BLaER1 (cell line): ENCODE measurements at regions not wholly inside any gene's neighbourhood (a gene's known extent, or its start where the extent isn't known, plus 50 kb on each side); places are given as distances from the start of the nearest gene placed in this dataset.
"Not testable (repeated sequence)": the region's sequence is repeated elsewhere in the genome, so short reads cannot be mapped to it uniquely, and the experiment has no call there.

Source experiments
- H3K27ac ChIP-seq: shearing (Covaris generic); formaldehyde crosslinking; 2 replicates; pipeline ENCODE4 v1.8.1; 2022
- H3K27me3 ChIP-seq: shearing (Covaris generic); formaldehyde crosslinking; 2 replicates; pipeline ENCODE4 v1.8.1; 2022
- H3K36me3 ChIP-seq: shearing (Covaris generic); formaldehyde crosslinking; 2 replicates; pipeline ENCODE4 v1.8.1; 2022
- H3K4me1 ChIP-seq: shearing (Covaris generic); formaldehyde crosslinking; 2 replicates; pipeline ENCODE4 v1.8.1; 2022
- H3K4me2 ChIP-seq: shearing (Covaris generic); formaldehyde crosslinking; 2 replicates; pipeline ENCODE4 v1.8.1; 2022
- H3K4me3 ChIP-seq: shearing (Covaris generic); formaldehyde crosslinking; 2 replicates; pipeline ENCODE4 v1.8.1; 2022
- H3K9ac ChIP-seq: shearing (Covaris generic); formaldehyde crosslinking; 2 replicates; pipeline ENCODE4 v1.8.1; 2022
- H3K9me3 ChIP-seq: shearing (Covaris generic); formaldehyde crosslinking; 2 replicates; pipeline ENCODE4 v1.8.1; 2022
- H4K20me1 ChIP-seq: shearing (Covaris generic); formaldehyde crosslinking; 2 replicates; pipeline ENCODE4 v1.8.1; 2022

DNA sequence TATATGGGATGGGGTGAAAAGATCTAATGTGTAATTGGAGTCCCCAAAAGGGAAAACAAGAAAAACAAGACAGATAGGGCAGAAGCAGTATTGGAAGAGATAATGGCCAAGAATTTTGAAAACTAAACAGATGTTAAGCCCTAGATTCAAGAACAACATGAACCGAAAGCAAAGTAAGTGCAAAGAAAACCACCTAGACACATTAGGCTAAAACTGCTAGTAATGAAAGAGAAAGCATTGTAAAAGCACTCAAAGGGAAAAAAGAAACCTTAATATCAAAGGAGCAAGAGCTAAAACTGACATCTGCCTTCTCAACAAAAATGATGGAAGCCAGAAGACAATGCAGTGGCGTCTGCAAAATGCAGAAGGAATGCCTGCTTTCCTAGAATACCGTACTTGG is 91.0 kb downstream of the CDRT15L2 start:
- not testable (repeated sequence) for H3K9ac ChIP-seq, H3K27ac ChIP-seq, H3K9me3 ChIP-seq, H3K27me3 ChIP-seq, H3K4me1 ChIP-seq, H3K36me3 ChIP-seq, H3K4me2 ChIP-seq, H3K4me3 ChIP-seq, H4K20me1 ChIP-seq

DNA sequence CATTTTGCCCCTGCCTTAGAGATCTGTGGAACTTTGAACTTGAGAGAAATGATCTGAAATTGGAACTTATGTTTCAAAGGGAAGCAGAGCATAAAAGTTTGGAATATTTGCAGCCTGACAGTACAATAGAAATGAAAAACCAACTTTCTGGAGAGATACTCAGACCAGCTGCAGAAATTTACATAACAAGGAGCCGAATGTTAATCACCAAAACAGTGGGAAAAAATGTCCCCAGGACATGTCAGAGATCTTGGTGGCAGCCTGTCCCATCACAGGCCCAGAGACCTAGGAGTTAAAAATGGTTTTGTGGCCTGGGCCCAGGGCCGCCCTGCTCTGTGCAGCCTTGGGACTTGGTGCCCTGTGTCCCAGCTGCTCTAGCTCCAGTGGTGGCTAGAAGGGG is 94.8 kb downstream of the CDRT15L2 start:
- H3K27me3 ChIP-seq, H3K9me3 ChIP-seq, H3K36me3 ChIP-seq, H4K20me1 ChIP-seq, H3K27ac ChIP-seq, H3K4me2 ChIP-seq, H3K9ac ChIP-seq, H3K4me3 ChIP-seq, H3K4me1 ChIP-seq: not testable (repeated sequence)

DNA sequence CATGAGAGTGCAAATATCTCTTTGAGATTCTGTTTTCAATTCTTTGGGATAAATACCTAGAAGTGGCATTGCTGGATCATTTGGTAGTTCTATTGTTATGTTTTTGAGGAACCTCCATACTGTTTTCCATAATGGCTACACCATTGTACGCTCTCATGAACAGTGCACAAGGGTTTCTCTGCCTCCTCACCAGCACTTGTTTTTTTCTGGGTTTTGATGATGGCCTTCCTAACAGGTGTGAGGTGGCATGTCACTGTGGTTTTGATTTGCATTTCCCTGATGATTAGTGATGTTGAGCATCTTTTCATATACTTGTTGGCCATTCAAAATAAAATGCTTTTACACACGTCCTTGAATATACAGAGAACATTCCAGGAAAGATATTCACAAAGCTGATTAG is 96.2 kb downstream of the CDRT15L2 start:
- not testable (repeated sequence) for H3K4me2 ChIP-seq, H3K4me1 ChIP-seq, H3K9me3 ChIP-seq, H3K36me3 ChIP-seq, H3K27ac ChIP-seq, H3K9ac ChIP-seq, H3K4me3 ChIP-seq, H3K27me3 ChIP-seq, H4K20me1 ChIP-seq

DNA sequence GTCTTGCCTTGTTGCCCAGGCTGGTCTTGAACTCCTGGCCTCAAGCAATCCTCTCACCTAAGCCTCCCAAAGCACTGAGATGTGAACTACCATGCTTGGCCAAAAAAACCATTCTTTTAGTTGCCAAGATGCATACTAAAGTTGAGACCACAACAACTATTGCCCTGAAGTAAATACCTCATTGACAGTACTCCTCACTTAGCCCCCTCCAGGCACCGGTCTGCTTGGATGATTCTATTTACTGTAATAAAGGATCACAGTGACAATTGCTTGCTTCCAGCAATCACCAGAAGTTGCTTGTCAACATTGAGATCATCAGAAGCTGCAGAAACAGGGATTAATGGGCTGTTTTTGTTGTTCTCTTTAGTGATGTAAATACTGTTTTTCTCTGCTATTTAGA is 97.1 kb downstream of the CDRT15L2 start:
- H3K4me3 ChIP-seq, H3K36me3 ChIP-seq, H3K9ac ChIP-seq, H4K20me1 ChIP-seq, H3K9me3 ChIP-seq, H3K27me3 ChIP-seq, H3K4me1 ChIP-seq, H3K4me2 ChIP-seq, H3K27ac ChIP-seq: not testable (repeated sequence)

DNA sequence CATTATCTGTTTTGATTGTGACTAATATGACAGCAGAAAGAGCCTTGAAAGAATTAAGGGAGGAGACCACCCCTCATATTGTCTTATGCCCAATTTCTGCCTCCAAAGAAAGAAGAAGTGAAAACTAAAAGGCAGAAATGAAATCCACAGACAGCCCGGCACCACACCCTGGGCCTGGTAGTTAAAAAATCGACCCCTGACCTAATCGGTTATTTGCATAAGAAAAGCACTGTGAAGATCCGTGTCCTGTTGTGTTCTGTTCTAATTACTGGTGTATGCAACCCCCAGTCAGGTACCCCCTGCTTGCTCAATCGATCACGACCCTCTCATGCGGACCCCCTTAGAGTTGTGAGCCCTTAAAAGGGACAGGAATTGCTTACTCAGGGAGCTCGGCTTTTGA is 97.9 kb downstream of the CDRT15L2 start:
- not testable (repeated sequence) for H4K20me1 ChIP-seq, H3K9ac ChIP-seq, H3K27ac ChIP-seq, H3K9me3 ChIP-seq, H3K27me3 ChIP-seq, H3K4me3 ChIP-seq, H3K4me1 ChIP-seq, H3K36me3 ChIP-seq, H3K4me2 ChIP-seq

DNA sequence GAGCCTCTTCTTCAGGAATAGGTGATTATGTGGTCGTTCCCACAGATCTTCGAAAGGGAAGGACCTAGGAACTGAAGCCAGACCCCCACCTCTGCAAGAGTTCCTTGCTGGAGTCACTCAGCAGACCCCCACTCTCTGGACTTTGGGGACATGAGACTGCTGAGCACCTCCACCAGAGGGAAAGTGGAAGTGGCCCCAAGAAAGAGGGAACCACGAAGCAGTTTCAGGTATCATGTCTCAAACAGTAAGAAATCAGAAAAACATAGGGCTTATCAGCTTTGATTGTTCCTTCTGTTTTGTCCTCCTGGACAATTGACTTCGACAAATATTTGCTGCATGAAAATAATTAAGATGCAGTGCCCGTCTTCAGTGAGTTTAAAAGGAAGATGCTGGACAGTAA is 98.9 kb downstream of the CDRT15L2 start:
- H4K20me1 ChIP-seq, H3K4me1 ChIP-seq, H3K36me3 ChIP-seq, H3K9ac ChIP-seq, H3K4me2 ChIP-seq, H3K27me3 ChIP-seq, H3K9me3 ChIP-seq, H3K4me3 ChIP-seq, H3K27ac ChIP-seq: not testable (repeated sequence)

DNA sequence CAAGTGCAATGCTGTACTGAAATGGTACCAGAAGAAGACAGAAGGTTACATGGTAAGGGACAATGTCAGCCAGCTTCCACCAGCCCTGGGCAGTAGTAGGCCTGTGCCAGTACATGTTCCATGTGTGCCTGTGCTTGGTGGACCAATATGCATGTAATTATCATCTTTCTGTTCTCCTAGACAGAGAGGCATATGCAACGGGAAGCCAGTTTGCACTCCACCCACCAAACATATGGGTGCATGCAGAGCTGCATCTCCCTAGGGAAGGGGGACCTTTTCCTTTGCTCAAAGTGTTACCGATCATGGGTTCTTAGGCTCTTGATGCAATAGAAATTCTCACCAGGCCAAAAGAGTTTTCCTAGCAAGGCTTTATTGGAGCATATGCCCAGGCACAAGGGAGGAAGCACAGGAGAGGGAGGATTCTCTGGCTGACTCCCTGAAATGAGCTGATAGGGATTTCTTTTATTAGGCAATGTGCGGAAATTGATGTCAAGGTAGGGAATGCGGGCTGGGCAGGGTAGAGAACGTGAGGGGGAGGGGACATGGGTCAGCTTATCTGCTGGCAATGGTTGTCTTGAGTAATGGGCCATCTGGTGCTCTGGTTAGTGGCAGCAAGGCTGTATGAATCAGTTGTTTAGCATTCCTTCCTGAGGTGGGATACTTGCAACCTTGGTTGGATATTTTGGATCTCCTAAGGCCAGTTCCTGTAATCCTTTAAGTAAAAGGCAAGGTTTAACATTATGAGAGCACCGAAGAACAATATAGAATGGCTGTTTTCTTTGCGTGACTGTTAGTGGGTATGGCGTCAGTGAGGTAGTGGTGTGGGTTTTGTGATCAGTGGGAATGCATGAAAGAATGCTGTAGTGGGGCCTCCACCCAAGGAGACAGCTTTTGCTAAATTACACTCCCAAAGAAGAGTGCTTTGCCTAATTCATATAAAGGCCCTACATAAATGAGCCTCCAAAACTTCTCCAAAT is 102.5 kb downstream of the CDRT15L2 start:
- H3K9me3 ChIP-seq, H3K36me3 ChIP-seq, H3K4me2 ChIP-seq, H3K9ac ChIP-seq, H3K4me3 ChIP-seq, H3K27ac ChIP-seq, H3K4me1 ChIP-seq, H3K27me3 ChIP-seq, H4K20me1 ChIP-seq: not testable (repeated sequence)

DNA sequence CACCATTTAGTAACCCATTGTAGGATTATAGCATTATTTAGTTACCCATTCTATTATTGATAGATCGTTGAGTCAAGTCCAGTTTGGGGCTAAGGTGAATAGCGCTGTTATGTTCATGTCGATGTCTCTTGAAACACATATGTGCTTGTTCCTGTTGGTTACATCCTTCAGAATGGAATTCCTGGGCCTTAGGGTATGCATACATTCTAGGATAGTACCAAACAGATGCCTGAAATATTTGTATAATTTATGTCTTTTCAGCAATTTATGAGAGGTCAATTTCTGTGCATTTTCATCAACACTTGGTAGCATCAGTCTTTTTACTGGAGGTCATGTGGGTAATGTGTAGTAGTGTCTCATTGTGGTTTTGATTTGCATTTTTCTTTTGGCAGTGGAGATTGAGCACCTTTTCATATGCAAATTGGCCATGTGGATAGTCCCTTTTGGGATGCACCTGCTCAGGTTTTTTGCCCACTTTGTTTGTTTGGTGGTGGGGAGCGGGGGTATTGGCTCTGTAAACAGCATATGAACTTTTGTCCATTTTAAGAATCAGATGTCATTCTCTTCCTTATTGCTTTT is 104.2 kb downstream of the CDRT15L2 start:
- H3K4me3 ChIP-seq, H4K20me1 ChIP-seq, H3K27me3 ChIP-seq, H3K4me1 ChIP-seq, H3K9me3 ChIP-seq, H3K4me2 ChIP-seq, H3K9ac ChIP-seq, H3K27ac ChIP-seq, H3K36me3 ChIP-seq: not testable (repeated sequence)

DNA sequence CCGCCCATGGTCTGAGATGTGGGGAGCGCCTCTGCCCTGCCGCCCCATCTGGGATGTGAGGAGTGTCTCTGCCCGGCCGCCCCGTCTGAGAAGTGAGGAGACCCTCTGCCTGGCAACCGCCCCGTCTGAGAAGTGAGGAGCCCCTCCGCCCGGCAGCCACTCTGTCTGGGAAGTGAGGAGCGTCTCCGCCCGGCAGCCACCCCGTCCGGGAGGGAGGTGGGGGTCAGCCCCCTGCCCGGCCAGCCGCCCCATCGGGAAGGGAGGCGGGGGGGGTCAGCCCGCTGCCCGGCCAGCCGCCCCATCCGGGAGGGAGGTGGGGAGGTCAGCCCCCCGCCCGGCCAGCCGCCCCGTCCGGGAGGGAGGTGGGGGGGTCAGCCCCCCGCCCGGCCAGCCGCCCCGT is 105.5 kb downstream of the CDRT15L2 start:
- H3K4me2 ChIP-seq, H3K4me3 ChIP-seq, H3K27ac ChIP-seq: not testable (repeated sequence)

DNA sequence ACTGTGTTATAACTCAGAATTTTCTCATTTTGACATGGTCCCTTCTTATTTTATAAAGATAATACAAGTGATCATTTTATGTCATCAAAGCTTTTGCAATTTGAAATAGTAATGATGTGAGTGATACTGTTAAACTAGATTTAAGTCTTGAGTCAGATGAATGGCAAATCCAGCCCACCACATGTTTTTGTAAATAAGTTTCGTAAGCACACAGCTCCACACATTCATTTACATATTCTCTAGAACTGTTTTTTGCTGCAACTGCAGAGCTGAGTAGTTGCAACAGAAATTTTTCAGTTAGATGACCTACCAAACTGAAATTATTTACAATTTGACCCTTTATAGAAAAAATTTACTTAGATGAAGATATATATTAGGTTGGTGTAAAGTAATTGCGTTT is 108.1 kb downstream of the CDRT15L2 start:
- H3K27ac ChIP-seq, H4K20me1 ChIP-seq, H3K9ac ChIP-seq, H3K27me3 ChIP-seq, H3K4me3 ChIP-seq, H3K4me1 ChIP-seq, H3K9me3 ChIP-seq, H3K4me2 ChIP-seq, H3K36me3 ChIP-seq: not testable (repeated sequence)

More for the DNA sequence above, 105.5 kb downstream of the CDRT15L2 start:
- H3K4me1 ChIP-seq, H4K20me1 ChIP-seq, H3K9ac ChIP-seq, H3K27me3 ChIP-seq, H3K36me3 ChIP-seq, H3K9me3 ChIP-seq: not testable (repeated sequence)

DNA sequence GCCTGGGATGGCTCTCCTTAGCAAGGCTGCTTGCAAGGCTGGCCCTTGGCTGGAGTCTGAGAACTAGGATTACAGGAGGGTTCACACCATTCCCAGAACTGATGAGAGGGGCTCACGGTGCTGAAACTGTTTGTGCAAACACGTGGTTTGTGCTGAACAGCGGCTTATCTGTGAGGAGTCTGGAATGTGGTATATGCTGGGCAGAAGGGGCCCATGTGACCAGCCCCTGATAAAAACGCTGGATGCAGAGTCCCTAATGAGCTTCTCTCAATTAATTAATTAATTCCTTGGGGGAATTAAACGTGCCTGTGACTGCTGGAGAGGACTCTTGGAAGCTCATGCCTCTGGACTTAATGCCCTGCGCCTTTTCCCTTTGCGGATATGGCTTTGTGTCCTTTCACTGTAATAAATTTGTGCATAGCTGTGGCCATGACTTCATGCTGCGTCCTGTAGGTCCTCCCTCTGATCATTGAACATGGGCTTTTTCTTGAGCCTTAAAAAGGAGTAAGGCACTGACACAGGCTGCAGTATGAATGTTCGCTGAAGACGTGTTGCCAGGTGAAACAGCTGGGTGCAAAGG is 109.7 kb downstream of the CDRT15L2 start:
- H3K27ac ChIP-seq, H3K4me2 ChIP-seq, H3K9me3 ChIP-seq, H4K20me1 ChIP-seq, H3K4me1 ChIP-seq, H3K4me3 ChIP-seq, H3K36me3 ChIP-seq, H3K27me3 ChIP-seq, H3K9ac ChIP-seq: not testable (repeated sequence)

DNA sequence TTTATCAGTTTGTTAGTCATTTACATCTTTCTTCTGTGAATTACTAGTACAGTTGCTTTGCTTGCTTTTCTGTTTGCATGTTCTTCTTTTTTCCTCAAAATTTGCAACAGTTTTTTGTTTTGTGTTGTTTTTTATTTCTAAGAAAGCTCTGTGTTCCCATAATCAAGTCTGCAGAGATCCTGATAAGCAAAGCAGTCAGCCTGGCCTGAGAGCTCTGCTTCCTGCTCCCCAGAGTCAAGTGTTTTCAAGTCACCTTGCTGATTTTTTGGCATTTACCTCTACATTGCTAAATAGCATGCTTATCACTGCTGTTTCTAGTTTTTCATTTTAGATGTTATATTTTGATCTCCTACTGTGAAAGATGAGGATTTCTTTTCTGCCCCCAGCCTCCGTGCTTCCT is 113.2 kb downstream of the CDRT15L2 start:
- not testable (repeated sequence) for H3K4me1 ChIP-seq

DNA sequence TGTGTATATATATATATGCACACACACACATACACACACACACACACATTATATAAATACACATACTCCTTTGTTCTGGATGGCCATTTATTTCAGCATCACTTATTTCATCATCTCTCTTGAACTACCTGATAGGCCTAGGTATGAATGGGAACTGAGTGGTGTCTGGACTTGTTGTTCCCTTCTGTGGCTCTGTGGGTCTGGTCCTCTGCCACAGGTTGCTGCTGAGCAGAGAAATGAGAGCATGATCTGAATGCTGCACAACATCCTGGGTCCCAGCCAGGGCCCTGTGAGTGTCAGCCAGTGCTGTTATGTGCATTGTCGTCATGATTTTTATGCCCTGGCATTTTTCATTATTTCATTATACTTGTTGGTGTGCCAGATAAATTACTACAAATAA is 116.3 kb downstream of the CDRT15L2 start:
- H3K4me1 ChIP-seq, H3K36me3 ChIP-seq, H3K9me3 ChIP-seq, H3K4me2 ChIP-seq, H3K27me3 ChIP-seq, H3K4me3 ChIP-seq, H4K20me1 ChIP-seq, H3K27ac ChIP-seq, H3K9ac ChIP-seq: not testable (repeated sequence)

More for the DNA sequence above, 113.2 kb downstream of the CDRT15L2 start:
- H4K20me1 ChIP-seq, H3K4me2 ChIP-seq, H3K4me3 ChIP-seq, H3K36me3 ChIP-seq, H3K9ac ChIP-seq, H3K27ac ChIP-seq, H3K27me3 ChIP-seq, H3K9me3 ChIP-seq: not testable (repeated sequence)

DNA sequence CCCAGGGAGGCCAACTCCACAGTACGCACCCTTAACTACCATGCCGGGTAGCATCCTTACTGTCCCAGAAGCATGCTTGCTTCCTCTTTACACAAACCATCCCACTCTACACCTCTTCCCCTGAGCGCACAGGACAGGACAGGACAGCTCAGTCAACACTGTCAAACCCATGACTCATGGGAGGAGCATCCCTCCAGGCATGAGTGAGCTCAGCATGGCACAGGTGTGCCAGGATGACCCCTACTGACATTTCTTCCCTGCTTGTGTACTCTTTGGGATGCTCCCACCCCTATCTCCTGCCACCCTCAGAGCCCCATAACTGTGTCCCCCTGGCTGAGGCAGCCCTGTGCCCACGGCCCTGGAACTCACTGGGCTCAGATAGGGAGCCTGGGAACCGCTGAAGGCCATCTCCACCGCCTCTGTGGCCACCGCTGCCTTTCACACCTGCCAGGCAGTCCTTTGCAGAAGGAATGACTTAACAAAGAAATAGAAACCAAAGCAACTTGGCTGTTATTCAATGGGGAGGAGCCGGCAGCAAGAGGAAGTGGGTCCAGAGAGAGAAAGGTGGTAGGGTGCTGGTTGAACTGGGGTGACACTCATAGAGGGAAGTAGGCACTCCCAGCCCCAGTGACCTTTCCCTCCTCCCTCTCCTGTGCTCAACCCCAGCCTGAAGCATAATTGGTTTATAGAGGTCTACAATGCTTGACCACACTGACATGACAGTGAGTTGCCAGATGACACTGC is 119.1 kb downstream of the CDRT15L2 start:
- H3K36me3 ChIP-seq, H3K27ac ChIP-seq, H3K9ac ChIP-seq, H3K27me3 ChIP-seq, H3K4me1 ChIP-seq, H3K4me3 ChIP-seq, H4K20me1 ChIP-seq, H3K9me3 ChIP-seq, H3K4me2 ChIP-seq: not testable (repeated sequence)
